Astrocyte (in vitro differentiated cells and primary cell): ENCODE measurements at regions not wholly inside any gene's neighbourhood (a gene's known extent, or its start where the extent isn't known, plus 50 kb on each side); places are given as distances from the start of the nearest gene placed in this dataset.

ENCODE experiments used
- DNase-seq: peaks from one replicate; pipeline ENCODE4 v3.0.0-alpha.2; 2010; ENCODE audit warnings: low read depth
- FAIRE-seq: peaks from 2 replicates; lab custom pipeline; 2011; peaks lifted over from hg19 to GRCh38; lab: Jason Lieb, UNC
- H2AFZ ChIP-seq: 2 replicates; pipeline ENCODE4 v1.6.0; 2012; ENCODE audit warnings: low read depth, low read length, inconsistent platforms
- H3K27ac ChIP-seq: 2 replicates; pipeline ENCODE4 v1.5.1; 2011; ENCODE audit warnings: low read depth, low read length, inconsistent platforms
- H3K27me3 ChIP-seq: 2 replicates; pipeline ENCODE4 v1.6.0; 2011; ENCODE audit warnings: low read length, inconsistent platforms; ENCODE audit not compliant: insufficient read depth
- H3K36me3 ChIP-seq: 2 replicates; pipeline ENCODE4 v1.5.1; 2011; ENCODE audit warnings: low read length, inconsistent platforms; ENCODE audit not compliant: insufficient read depth
- H3K4me1 ChIP-seq: 2 replicates; pipeline ENCODE4 v1.5.1; 2011; ENCODE audit warnings: low read length, inconsistent platforms; ENCODE audit not compliant: insufficient read depth
- H3K4me2 ChIP-seq: 2 replicates; pipeline ENCODE4 v1.6.0; 2012; ENCODE audit warnings: low read length, inconsistent platforms
- H3K4me3 ChIP-seq: 2 replicates; pipeline ENCODE4 v1.5.1; 2011; ENCODE audit warnings: low read depth, mild to moderate bottlenecking, low read length, inconsistent platforms; ENCODE audit not compliant: insufficient read depth
- H3K79me2 ChIP-seq: 2 replicates; pipeline ENCODE4 v1.6.0; 2012; ENCODE audit warnings: mild to moderate bottlenecking, low read length, inconsistent platforms; ENCODE audit not compliant: insufficient read depth
- H3K9ac ChIP-seq: 2 replicates; pipeline ENCODE4 v1.6.0; 2012; ENCODE audit warnings: mild to moderate bottlenecking, low read length, inconsistent platforms
- H3K9me3 ChIP-seq: 2 replicates; pipeline ENCODE4 v1.5.1; 2012; ENCODE audit warnings: low read depth, mild to moderate bottlenecking, low read length, inconsistent platforms; ENCODE audit not compliant: insufficient read depth
- H4K20me1 ChIP-seq: 2 replicates; pipeline ENCODE4 v1.6.0; 2012; ENCODE audit warnings: low read length, inconsistent platforms; ENCODE audit not compliant: insufficient read depth
- H3K27ac Mint-ChIP-seq: one replicate; pipeline ENCODE4 v1.8.0; 2021; ENCODE audit warnings: mild to moderate bottlenecking, mixed read lengths; ENCODE audit not compliant: unreplicated experiment
- H3K27me3 Mint-ChIP-seq: one replicate; pipeline ENCODE4 v1.8.0; 2021; ENCODE audit warnings: low read depth, mixed read lengths; ENCODE audit not compliant: unreplicated experiment
- H3K36me3 Mint-ChIP-seq: one replicate; pipeline ENCODE4 v1.8.0; 2021; ENCODE audit warnings: low read depth, mixed read lengths; ENCODE audit not compliant: unreplicated experiment
- H3K4me1 Mint-ChIP-seq: one replicate; pipeline ENCODE4 v1.8.0; 2021; ENCODE audit warnings: low read depth, mixed read lengths; ENCODE audit not compliant: unreplicated experiment
- H3K4me3 Mint-ChIP-seq: one replicate; pipeline ENCODE4 v1.8.0; 2021; ENCODE audit warnings: mild to moderate bottlenecking, moderate library complexity, mixed read lengths; ENCODE audit not compliant: unreplicated experiment
- H3K9me3 Mint-ChIP-seq: one replicate; pipeline ENCODE4 v1.8.0; 2021; ENCODE audit warnings: mild to moderate bottlenecking, mixed read lengths; ENCODE audit not compliant: unreplicated experiment
- CTCF ChIP-seq: IDR thresholded peaks from 2 replicates; pipeline ENCODE4 v1.5.1; 2011; ENCODE audit warnings: low read depth, mild to moderate bottlenecking, inconsistent platforms, low read length, moderate library complexity; ENCODE audit not compliant: insufficient read depth
- EZH2 ChIP-seq: IDR thresholded peaks from 2 replicates; pipeline ENCODE4 v1.6.1; 2012; ENCODE audit warnings: mild to moderate bottlenecking, low read length, inconsistent platforms; ENCODE audit not compliant: insufficient read depth

DNA sequence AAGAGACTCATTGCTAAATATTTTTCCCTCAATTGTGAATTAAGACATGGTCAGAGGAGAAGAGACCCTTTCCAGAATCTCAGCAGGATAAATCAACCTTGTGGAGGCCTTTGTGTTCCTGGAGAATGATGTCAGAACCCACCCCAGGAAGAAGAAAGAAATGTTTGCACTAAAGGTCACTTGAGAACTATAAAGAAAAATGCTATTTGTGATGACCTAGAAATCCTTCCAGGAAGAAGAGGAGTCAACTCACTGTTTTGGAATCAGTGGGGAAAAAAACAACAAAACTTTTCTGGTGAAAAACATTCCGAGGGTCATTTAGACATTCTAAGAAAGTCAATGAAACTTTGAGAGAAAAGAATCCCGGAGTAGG, 129.1 kb upstream of the ANKRD1 start:
- H3K36me3 ChIP-seq: no peaks in the 10 kb centered on the region
- H3K4me3 ChIP-seq: no peak overlapping the region
- no peak for DNase-seq
- H3K9me3 ChIP-seq: no peaks in the 10 kb centered on the region
- TF ChIP-seq CTCF (no peak), EZH2 (no peak)
- H4K20me1 ChIP-seq: no peaks in the 10 kb centered on the region
- no peak for FAIRE-seq
- peaks cover 15% of the 10 kb centered on the region for H3K4me1 Mint-ChIP-seq
- H3K4me1 ChIP-seq: peaks cover 10% of the 10 kb centered on the region
- peak overlapping the region; percentile 34 for H3K27ac ChIP-seq
- no peaks in the 10 kb centered on the region for H3K27me3 Mint-ChIP-seq
- no peaks in the 10 kb centered on the region for H3K36me3 Mint-ChIP-seq
- peaks cover 6% of the 10 kb centered on the region for H3K9me3 Mint-ChIP-seq
- no peak overlapping the region for H3K4me3 Mint-ChIP-seq
- H2AFZ ChIP-seq: no peak overlapping the region
- peak overlapping the region; percentile 24 for H3K9ac ChIP-seq
- no peaks in the 10 kb centered on the region for H3K79me2 ChIP-seq
- peak overlapping the region; percentile 6 for H3K27ac Mint-ChIP-seq
- peak overlapping the region; percentile 39 for H3K4me2 ChIP-seq
- H3K27me3 ChIP-seq: no peaks in the 10 kb centered on the region

- Histone ChIP-seq H3K79me2 (no peaks in the 10 kb centered on the region), H3K9ac (no peak overlapping the region), H3K27ac (no peak overlapping the region), H2AFZ (no peak overlapping the region), H3K4me1 (peaks cover 10% of the 10 kb centered on the region), H3K27me3 (no peaks in the 10 kb centered on the region), H4K20me1 (no peaks in the 10 kb centered on the region), H3K36me3 (no peaks in the 10 kb centered on the region), H3K9me3 (no peaks in the 10 kb centered on the region), H3K4me2 (peak overlapping the region; percentile 39), H3K4me3 (no peak overlapping the region)
- TF ChIP-seq CTCF: no peak
- no peak for TF ChIP-seq EZH2
- FAIRE-seq (no peak), DNase-seq (no peak)
- H3K27ac Mint-ChIP-seq: no peak overlapping the region
- H3K36me3 Mint-ChIP-seq: no peaks in the 10 kb centered on the region
- H3K27me3 Mint-ChIP-seq: no peaks in the 10 kb centered on the region
- H3K4me1 Mint-ChIP-seq: peaks cover 15% of the 10 kb centered on the region
- H3K4me3 Mint-ChIP-seq: no peak overlapping the region
- peaks cover 6% of the 10 kb centered on the region for H3K9me3 Mint-ChIP-seq
These were observed 129.6 kb upstream of the ANKRD1 start for GRCh38 chr10:91050371-91051034.

DNA sequence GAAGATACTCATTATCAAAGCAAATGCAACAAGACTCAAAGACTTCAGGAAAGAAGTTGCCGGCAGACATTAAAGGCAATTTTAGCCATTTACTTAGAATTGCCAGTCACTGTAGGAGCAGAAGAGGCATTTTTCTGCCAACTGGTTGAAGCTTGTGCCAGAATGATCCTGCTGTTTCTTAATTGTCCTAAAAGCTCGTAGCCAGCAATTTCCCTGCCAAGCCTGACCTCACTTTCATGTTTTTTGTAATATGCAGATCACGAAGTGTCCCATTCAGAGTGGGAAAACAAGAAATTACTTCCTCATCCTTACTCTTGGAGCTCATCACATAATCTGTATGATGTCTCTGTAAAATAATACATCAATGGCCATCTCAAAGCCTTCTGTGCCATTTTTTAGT, 130.9 kb upstream of the ANKRD1 start:
- Histone ChIP-seq H3K27ac (no peak overlapping the region), H3K79me2 (no peaks in the 10 kb centered on the region), H3K9me3 (no peaks in the 10 kb centered on the region), H3K4me3 (no peak overlapping the region), H2AFZ (no peak overlapping the region), H3K4me2 (no peak overlapping the region), H3K9ac (no peak overlapping the region), H3K36me3 (no peaks in the 10 kb centered on the region), H4K20me1 (no peaks in the 10 kb centered on the region), H3K27me3 (no peaks in the 10 kb centered on the region), H3K4me1 (peaks cover 10% of the 10 kb centered on the region)
- no peak for TF ChIP-seq EZH2
- TF ChIP-seq CTCF: no peak
- Mint-ChIP-seq H3K27ac (no peak overlapping the region), H3K4me1 (peaks cover 15% of the 10 kb centered on the region), H3K4me3 (no peak overlapping the region), H3K9me3 (no peaks in the 10 kb centered on the region), H3K27me3 (no peaks in the 10 kb centered on the region), H3K36me3 (no peaks in the 10 kb centered on the region)
- FAIRE-seq (no peak), DNase-seq (no peak)
